Body of pancreas (tissue), 4 donors: ENCODE measurements at regions not wholly inside any gene's neighbourhood (a gene's known extent, or its start where the extent isn't known, plus 50 kb on each side); places are given as distances from the start of the nearest gene placed in this dataset.

ENCODE experiments used
- ATAC-seq: fragments of 150-250 bp; one replicate; pipeline ENCODE4 v1.9.1; 2016
- DNase-seq, 4 donors: peaks; one replicate each; pipeline ENCODE4 v3.0.0-alpha.2; 2019
- H3K27ac ChIP-seq, 4 donors: fragments of 200-600 bp; sonication (generic); 1 replicate in 3 of 4; 2 replicates in 1 of 4; pipeline versions ENCODE4 v1.5.1 to v1.6.1; 2016 to 2019; ENCODE audit warnings: mild to moderate bottlenecking in 1 of 4, mixed read lengths in 1 of 4, moderate library complexity in 1 of 4
- H3K27me3 ChIP-seq, 2 donors: fragments of 200-600 bp; sonication (generic); one replicate each; pipeline ENCODE4 v1.6.0; 2016; ENCODE audit warnings: mild to moderate bottlenecking in 1 of 2
- H3K36me3 ChIP-seq, 2 donors: fragments of 200-600 bp; sonication (generic); replicated peaks in 1 of 2; 2 replicates each; pipeline ENCODE4 v1.5.1; 2016; ENCODE audit warnings: low read depth in 2 of 2; ENCODE audit not compliant: insufficient read depth in 1 of 2
- H3K4me1 ChIP-seq: fragments of 200-600 bp; sonication (generic); one replicate; pipeline ENCODE4 v1.6.0; 2016
- H3K4me3 ChIP-seq, 2 donors: fragments of 200-600 bp; sonication (generic); 1 replicate in 1 of 2; 2 replicates in 1 of 2; pipeline ENCODE4 v1.5.1; 2016 to 2019
- H3K9me3 ChIP-seq, 3 donors: fragments of 200-600 bp; sonication (generic); 1 replicate in 2 of 3; 2 replicates in 1 of 3; pipeline ENCODE4 v1.5.1; 2016
- CTCF ChIP-seq, 7 experiments: fragments of 450-650 bp in 4 of 7; fragments of 200-600 bp in 3 of 7; sonication (generic) in 3 of 7; IDR thresholded peaks; one replicate each; pipeline ENCODE4 v1.5.1; 2016 to 2019; ENCODE audit warnings: antibody characterized with exemption in 7 of 7
- POLR2A ChIP-seq, 3 donors: fragments of 450-650 bp; IDR thresholded peaks; one replicate each; pipeline ENCODE4 v1.6.1; 2016; ENCODE audit warnings: antibody characterized with exemption in 3 of 3, mild to moderate bottlenecking in 2 of 3
- WGBS, 2 donors: methylation state at CpG; one replicate each; pipeline ENCODE4 v1.1.5; 2017; 5-methylcytosine and 5-hydroxymethylcytosine counted together
- intact Hi-C: fragments of 100-400 bp; cut with DNase I; formaldehyde crosslinking; loops from one replicate; pipeline ENCODE4 v1.15.1; 2023

GRCh38 chr10:2895594-2896196 lies 171.7 kb upstream of the PFKP start:
- intact Hi-C loops, result no loop called here
- ATAC-seq (no peak), DNase-seq (no peak)
- H3K9me3 ChIP-seq, result no peaks in the 10 kb centered on the region
- no peaks in the 10 kb centered on the region for H3K4me1 ChIP-seq
- no peak overlapping the region for H3K4me3 ChIP-seq
- H3K27me3 ChIP-seq, result no peaks in the 10 kb centered on the region
- H3K27ac ChIP-seq, result no peak overlapping the region
- TF ChIP-seq CTCF (IDR thresholded peaks at IDR 0.05), result no peak
- no peak for TF ChIP-seq POLR2A (IDR thresholded peaks at IDR 0.05)
- WGBS, 2 donors, result 58 to 61% methylated on average over 14 to 21 of the region's 22 CpGs
- no peaks in the 10 kb centered on the region for H3K36me3 ChIP-seq

GRCh38 chr10:2893991-2894390 lies 173.4 kb upstream of the PFKP start:
- 77 to 79% methylated on average over 16 of the region's 16 CpGs for WGBS, 2 donors
- ATAC-seq, result no peak
- no peaks in the 10 kb centered on the region for H3K27me3 ChIP-seq

GRCh38 chr10:2893158-2893845 lies 174.0 kb upstream of the PFKP start:
- 76 to 86% methylated on average over 21 of the region's 21 CpGs for WGBS, 2 donors

More at GRCh38 chr10:2893991-2894390, 173.4 kb upstream of the PFKP start:
- no peaks in the 10 kb centered on the region for H3K36me3 ChIP-seq
- H3K4me3 ChIP-seq, result no peak overlapping the region
- no peak for TF ChIP-seq POLR2A (IDR thresholded peaks at IDR 0.05)
- TF ChIP-seq CTCF (IDR thresholded peaks at IDR 0.05), result no peak
- intact Hi-C loops, result no loop called here
- H3K4me1 ChIP-seq, result no peaks in the 10 kb centered on the region
- no peak overlapping the region for H3K27ac ChIP-seq
- H3K9me3 ChIP-seq, result no peaks in the 10 kb centered on the region
- DNase-seq, result no peak

GRCh38 chr10:2891770-2892124 lies 175.6 kb upstream of the PFKP start:
- no peaks in the 10 kb centered on the region for H3K27me3 ChIP-seq
- no peak for ATAC-seq
- intact Hi-C loops, result no loop called here
- no peaks in the 10 kb centered on the region for H3K9me3 ChIP-seq
- no peaks in the 10 kb centered on the region for H3K4me1 ChIP-seq
- H3K4me3 ChIP-seq, result no peak overlapping the region
- H3K27ac ChIP-seq, result no peak overlapping the region
- no peak for TF ChIP-seq POLR2A (IDR thresholded peaks at IDR 0.05)
- TF ChIP-seq CTCF (IDR thresholded peaks at IDR 0.05), result no peak
- no peak for DNase-seq
- WGBS, 2 donors, result 66 to 69% methylated on average over 5 of the region's 5 CpGs
- H3K36me3 ChIP-seq, result no peaks in the 10 kb centered on the region

More at GRCh38 chr10:2893158-2893845, 174.0 kb upstream of the PFKP start:
- ATAC-seq (no peak), DNase-seq (no peak)
- intact Hi-C loops, result no loop called here
- no peak overlapping the region for H3K4me3 ChIP-seq
- H3K9me3 ChIP-seq, result no peaks in the 10 kb centered on the region
- H3K4me1 ChIP-seq, result no peaks in the 10 kb centered on the region
- H3K27ac ChIP-seq, result no peak overlapping the region
- H3K36me3 ChIP-seq, result no peaks in the 10 kb centered on the region
- no peak for TF ChIP-seq POLR2A (IDR thresholded peaks at IDR 0.05)
- no peak for TF ChIP-seq CTCF (IDR thresholded peaks at IDR 0.05)
- H3K27me3 ChIP-seq, result no peaks in the 10 kb centered on the region
